HEK293T (cell line): ENCODE measurements at regions not wholly inside any gene's neighbourhood (a gene's known extent, or its start where the extent isn't known, plus 50 kb on each side); places are given as distances from the start of the nearest gene placed in this dataset.

Experiments used
- CTCF ChIA-PET: fragments of 350-600 bp; formaldehyde crosslinking; extraction: SDS; loops from one replicate; lab custom pipeline; 2021; ENCODE audit warnings: antibody characterized with exemption, inconsistent platforms; lab: Yijun Ruan, JAX
- POLR2A ChIA-PET: fragments of 350-600 bp; formaldehyde crosslinking; extraction: SDS; loops from one replicate; lab custom pipeline; 2020; ENCODE audit warnings: antibody characterized with exemption, inconsistent platforms; lab: Yijun Ruan, JAX
- DNase-seq: peaks from one replicate; pipeline ENCODE4 v3.0.0; 2012; ENCODE audit warnings: mixed read lengths; ENCODE audit errors: extremely low spot score
- ARNT ChIP-seq: fragments of 450-650 bp; IDR thresholded peaks from 2 replicates; pipeline ENCODE4 v1.6.1; 2017; ENCODE audit warnings: mild to moderate bottlenecking
- BHLHE40 ChIP-seq: fragments of 450-650 bp; IDR thresholded peaks from 2 replicates; pipeline ENCODE4 v1.6.1; 2016; ENCODE audit warnings: mild to moderate bottlenecking, moderate library complexity, borderline replicate concordance
- CTBP1 ChIP-seq: fragments of 450-650 bp; IDR thresholded peaks from 2 replicates; pipeline ENCODE4 v1.6.1; 2016; ENCODE audit warnings: borderline replicate concordance
- ELF4 ChIP-seq: fragments of 450-650 bp; IDR thresholded peaks from 2 replicates; pipeline ENCODE4 v1.6.1; 2017; ENCODE audit warnings: antibody characterized with exemption
- FOXA1 ChIP-seq: fragments of 450-650 bp; IDR thresholded peaks from 2 replicates; pipeline ENCODE4 v1.6.1; 2016; ENCODE audit warnings: mild to moderate bottlenecking
- FOXK2 ChIP-seq: fragments of 450-650 bp; IDR thresholded peaks from 2 replicates; pipeline ENCODE4 v1.6.1; 2016; ENCODE audit warnings: mild to moderate bottlenecking
- FOXM1 ChIP-seq: fragments of 450-650 bp; IDR thresholded peaks from 2 replicates; pipeline ENCODE4 v1.6.1; 2017; ENCODE audit warnings: mild to moderate bottlenecking, borderline replicate concordance
- HDGF ChIP-seq: fragments of 450-650 bp; IDR thresholded peaks from 2 replicates; pipeline ENCODE4 v1.6.1; 2017; ENCODE audit warnings: antibody characterized with exemption, borderline replicate concordance
- L3MBTL2 ChIP-seq: fragments of 450-650 bp; conservative IDR thresholded peaks from 2 replicates; pipeline ENCODE4 v1.6.1; 2016; ENCODE audit warnings: mild to moderate bottlenecking
- LEF1 ChIP-seq: fragments of 450-650 bp; IDR thresholded peaks from 2 replicates; pipeline ENCODE4 v1.6.1; 2017; ENCODE audit warnings: mild to moderate bottlenecking, borderline replicate concordance
- NFRKB ChIP-seq: fragments of 450-650 bp; IDR thresholded peaks from 2 replicates; pipeline ENCODE4 v1.6.1; 2016; ENCODE audit warnings: mild to moderate bottlenecking, moderate library complexity
- SP1 ChIP-seq: fragments of 450-650 bp; IDR thresholded peaks from 2 replicates; pipeline ENCODE4 v1.6.1; 2017
- SUZ12 ChIP-seq: fragments of 450-650 bp; IDR thresholded peaks from 2 replicates; pipeline ENCODE4 v1.6.1; 2016; ENCODE audit warnings: mild to moderate bottlenecking
- TARDBP ChIP-seq: fragments of 450-650 bp; IDR thresholded peaks from 2 replicates; pipeline ENCODE4 v1.6.1; 2016
- ZNF384 ChIP-seq: fragments of 450-650 bp; IDR thresholded peaks from 2 replicates; pipeline ENCODE4 v1.6.1; 2016
- TF ChIP-seq, protein P1 (sequence below): fragments of 450-650 bp; IDR thresholded peaks from 2 replicates; pipeline ENCODE4 v1.6.1; 2016

DNA sequence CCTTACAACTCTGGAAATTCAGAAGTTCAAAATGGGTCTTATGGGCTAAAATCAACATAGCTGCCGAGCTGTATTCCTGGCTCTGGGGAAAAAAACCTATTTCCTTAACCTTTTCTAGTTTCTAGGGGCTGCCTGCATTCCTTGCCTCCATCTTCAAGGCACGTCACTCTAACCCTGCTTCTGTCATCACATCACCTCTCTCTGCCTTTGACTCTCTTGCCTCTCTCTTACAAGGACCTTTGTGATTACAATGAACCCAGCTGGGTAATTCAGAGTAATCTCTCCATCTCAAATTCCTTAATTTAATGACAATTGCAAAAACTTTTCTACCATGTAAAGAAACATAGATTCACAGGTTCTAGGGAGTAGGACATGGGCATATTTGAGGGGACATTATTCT lies 103.1 kb upstream of the SMC2 start:
- TF ChIP-seq FOXM1 (no peak), FOXA1 (no peak), FOXK2 (no peak)

DNA sequence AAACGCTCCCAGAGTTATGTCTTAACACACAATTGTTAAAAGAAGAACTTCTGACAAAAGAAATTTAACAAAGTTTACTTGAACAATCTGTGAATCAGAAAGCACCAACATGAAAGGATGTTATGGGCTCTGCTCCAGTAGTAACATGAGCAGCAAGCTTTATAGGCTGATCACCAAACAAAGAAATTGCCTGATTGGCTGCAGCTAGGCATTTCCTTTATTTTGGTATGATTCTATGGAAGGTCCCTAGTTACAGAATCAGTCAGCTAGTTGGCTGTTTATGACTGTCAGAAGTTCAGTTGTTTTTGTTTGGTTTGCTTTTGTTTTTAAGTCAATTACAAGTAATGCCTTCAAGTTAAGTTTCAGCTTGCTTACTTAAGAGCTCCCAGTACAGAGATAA lies 102.4 kb upstream of the SMC2 start:
- no peak for DNase-seq
- POLR2A ChIA-PET: no interaction called here
- TF ChIP-seq, protein P1, sequence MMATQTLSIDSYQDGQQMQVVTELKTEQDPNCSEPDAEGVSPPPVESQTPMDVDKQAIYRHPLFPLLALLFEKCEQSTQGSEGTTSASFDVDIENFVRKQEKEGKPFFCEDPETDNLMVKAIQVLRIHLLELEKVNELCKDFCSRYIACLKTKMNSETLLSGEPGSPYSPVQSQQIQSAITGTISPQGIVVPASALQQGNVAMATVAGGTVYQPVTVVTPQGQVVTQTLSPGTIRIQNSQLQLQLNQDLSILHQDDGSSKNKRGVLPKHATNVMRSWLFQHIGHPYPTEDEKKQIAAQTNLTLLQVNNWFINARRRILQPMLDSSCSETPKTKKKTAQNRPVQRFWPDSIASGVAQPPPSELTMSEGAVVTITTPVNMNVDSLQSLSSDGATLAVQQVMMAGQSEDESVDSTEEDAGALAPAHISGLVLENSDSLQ: no peak
- no peak for TF ChIP-seq CTBP1
- no peak for TF ChIP-seq ELF4
- TF ChIP-seq SUZ12: no peak
- TF ChIP-seq LEF1: no peak
- TF ChIP-seq BHLHE40: no peak
- TF ChIP-seq NFRKB: no peak
- TF ChIP-seq FOXK2: no peak
- TF ChIP-seq FOXA1: no peak
- no peak for TF ChIP-seq L3MBTL2
- no peak for TF ChIP-seq SP1
- TF ChIP-seq FOXM1: no peak
- CTCF ChIA-PET: interaction anchor here (0.6 kb wide), 1 partner anchor 27 kb away, joined by 3 read pairs; no protein-coding TSS in a partner anchor

More for the DNA sequence above, 103.1 kb upstream of the SMC2 start:
- ChIA-PET POLR2A (no interaction called here), CTCF (no interaction called here)
- no peak for DNase-seq

DNA sequence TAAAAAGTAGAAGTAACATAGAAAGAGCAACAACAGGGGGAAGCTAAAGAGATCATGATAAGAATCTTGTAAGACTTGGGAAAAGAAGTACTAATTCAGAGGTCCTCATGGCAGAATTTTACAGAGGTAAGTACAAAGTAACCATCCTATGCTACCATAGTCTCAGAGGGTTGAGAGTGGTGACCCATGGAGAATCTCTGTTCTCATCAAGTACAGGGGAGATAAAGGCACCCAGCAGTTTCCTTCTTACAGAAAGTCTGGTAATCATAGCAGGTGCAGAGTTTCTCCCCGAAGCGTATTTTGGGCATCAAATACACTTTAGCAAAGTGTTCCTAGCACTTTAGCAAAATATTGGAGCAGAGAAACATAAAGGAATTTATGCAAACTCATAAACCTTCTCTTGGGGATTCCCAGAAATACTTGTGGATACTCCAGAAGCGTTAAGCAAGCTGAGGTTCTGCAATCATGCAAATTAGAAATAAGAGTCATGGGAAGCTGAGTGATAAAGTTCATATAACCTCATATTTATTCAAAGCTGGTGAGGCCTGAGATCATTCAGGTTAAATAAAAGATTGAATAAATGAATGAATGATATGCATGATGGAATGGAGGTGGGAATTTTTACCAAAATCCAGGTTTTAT lies 101.0 kb upstream of the SMC2 start:
- no peak for DNase-seq
- TF ChIP-seq ZNF384 (no peak), NFRKB (no peak), ELF4 (no peak), TARDBP (no peak), FOXM1 (no peak), L3MBTL2 (no peak)
- TF ChIP-seq, protein P1: no peak
- ChIA-PET POLR2A (no interaction called here), CTCF (interaction anchor here (0.7 kb wide), 1 partner anchor 831 kb away, joined by 3 read pairs; no protein-coding TSS in a partner anchor)

DNA sequence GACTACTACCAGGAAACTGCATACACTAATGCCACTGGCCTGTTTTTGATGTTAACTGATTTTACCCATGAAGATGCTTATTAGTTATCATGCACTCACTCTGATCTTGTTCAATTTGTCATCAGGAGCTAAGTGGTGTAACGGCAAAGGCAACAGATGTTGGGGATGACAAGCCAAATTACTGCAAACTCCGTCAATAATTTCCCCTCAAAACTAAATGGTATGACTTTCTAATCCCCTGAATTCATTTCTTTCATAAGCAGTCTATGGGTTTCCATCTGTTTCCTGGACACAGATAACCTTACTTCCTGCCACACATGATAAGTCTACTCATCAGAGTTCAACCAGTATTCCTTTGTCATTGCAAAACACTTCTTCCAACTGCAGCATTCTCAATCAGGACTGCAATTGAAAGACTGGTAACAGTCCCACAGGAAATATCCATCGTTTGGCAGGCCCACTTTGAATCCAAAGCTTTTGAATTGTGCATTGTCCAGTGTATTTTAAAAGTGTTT lies 96.2 kb upstream of the SMC2 start:
- CTCF ChIA-PET: no interaction called here
- no peak for DNase-seq
- TF ChIP-seq SP1 (no peak), ELF4 (no peak), HDGF (no peak), ZNF384 (no peak), L3MBTL2 (no peak), FOXK2 (no peak), TARDBP (no peak), NFRKB (no peak)
- POLR2A ChIA-PET: no interaction called here

DNA sequence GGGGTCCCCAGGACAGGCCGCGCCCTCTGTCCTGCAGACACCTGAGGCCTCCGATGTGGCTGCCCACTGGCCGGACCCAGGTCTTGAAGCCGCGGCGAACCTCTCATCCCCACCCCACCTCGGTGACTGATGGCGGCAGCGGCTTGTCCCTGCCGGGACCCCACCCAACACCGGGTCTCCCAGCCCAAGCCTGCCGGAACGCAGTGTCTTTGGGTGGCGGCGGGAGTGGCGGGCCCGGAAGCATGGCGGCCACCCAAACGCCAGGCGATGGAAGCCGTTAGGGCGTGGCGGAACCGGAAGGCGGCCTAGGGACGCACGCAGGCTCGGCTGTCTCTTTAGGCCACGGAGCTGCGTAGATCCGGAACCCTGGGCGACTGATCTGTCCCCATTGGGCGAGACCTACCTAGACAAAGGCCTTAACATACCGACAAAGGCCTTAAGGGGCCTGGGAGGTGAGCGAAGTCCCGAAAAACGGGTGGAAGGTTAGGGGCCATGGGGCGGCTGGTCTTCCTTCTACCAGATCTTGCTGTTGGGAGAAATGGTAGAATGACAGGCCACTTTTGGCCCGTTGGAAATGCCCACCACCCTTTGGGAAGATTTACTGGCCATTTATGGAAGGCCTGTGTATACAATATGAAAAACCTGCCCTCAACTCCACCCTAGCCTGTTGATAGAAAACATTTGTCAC lies 94.6 kb upstream of the SMC2 start:
- ChIA-PET CTCF (no interaction called here), POLR2A (no interaction called here)
- TF ChIP-seq SUZ12 (no peak), TARDBP (no peak), FOXA1 (no peak), BHLHE40 (no peak), ZNF384 (no peak), LEF1 (no peak), FOXM1 (no peak)
- DNase-seq: no peak

DNA sequence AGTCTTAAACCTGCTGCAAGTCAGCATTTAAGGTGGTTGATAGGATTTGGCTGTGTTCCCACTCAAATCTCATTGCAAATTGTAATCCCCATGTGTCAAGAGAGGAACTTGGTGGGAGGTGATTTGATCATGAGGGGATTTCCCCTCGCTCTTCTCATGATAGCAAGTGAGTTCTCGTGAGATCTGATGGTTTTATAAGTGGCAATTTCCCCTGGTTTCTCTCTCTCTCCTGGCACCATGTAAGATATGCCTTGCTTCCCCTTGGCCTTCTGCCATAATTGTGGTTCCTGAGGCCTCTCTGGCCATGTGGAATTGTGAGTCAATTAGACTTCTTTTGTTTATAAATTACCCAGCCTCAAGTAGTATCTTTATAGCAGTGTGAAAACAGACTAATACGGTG lies 84.3 kb upstream of the SMC2 start:
- CTCF ChIA-PET: no interaction called here
- TF ChIP-seq ARNT: no peak
- no peak for TF ChIP-seq FOXK2
- TF ChIP-seq CTBP1: no peak
- DNase-seq: no peak
- POLR2A ChIA-PET: no interaction called here

DNA sequence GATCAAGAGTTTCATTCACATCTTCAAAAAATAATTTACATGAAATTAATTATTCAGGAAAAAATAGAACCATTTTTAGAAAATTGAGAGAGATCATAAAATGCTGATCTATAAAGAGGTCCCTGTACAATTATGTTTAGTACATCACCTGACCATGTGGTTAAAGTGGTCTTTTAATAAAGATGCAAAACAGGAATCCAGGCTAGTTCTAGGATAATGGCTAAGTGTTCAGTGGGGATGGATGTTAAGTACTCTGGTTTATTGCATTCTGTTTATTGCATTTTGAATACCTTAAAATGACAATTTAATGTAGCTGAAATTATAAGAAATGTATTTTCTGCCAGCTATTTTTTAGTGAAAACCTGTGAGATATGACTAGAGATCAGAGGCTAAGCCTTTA lies 72.0 kb upstream of the SMC2 start:
- ChIA-PET POLR2A (no interaction called here), CTCF (no interaction called here)
- TF ChIP-seq ZNF384 (no peak), TARDBP (no peak), SP1 (no peak), CTBP1 (no peak), ARNT (no peak), BHLHE40 (no peak)
- no peak for DNase-seq

DNA sequence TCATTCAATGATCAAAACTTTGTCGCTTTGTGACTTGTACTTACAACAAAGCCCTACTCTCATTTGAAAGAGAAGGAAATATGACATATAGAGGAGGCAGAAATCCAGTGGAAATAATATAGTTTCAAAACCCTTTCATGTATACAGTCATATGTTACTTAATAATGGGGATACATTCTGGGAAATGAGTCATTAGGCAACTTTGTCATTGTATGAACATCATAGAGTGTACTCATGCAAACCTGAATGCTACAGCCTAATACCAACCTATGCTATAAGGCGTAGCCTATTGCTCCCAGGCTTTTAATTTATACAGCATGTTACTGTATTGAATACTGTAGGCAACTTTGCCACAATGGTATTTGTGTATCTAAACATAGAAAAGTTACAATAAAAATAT lies 69.0 kb upstream of the SMC2 start:
- ChIA-PET POLR2A (no interaction called here), CTCF (no interaction called here)
- DNase-seq: no peak
- no peak for TF ChIP-seq L3MBTL2
- no peak for TF ChIP-seq FOXM1
- TF ChIP-seq ARNT: no peak
- TF ChIP-seq ZNF384: no peak
- no peak for TF ChIP-seq FOXA1
- no peak for TF ChIP-seq TARDBP
- no peak for TF ChIP-seq SUZ12
- TF ChIP-seq, protein P1: no peak
- no peak for TF ChIP-seq SP1
- no peak for TF ChIP-seq LEF1
- no peak for TF ChIP-seq CTBP1
- TF ChIP-seq FOXK2: no peak
- TF ChIP-seq ELF4: no peak
